ENCODE measurements at regions not wholly inside any gene's neighbourhood (a gene's known extent, or its start where the extent isn't known, plus 50 kb on each side); places are given as distances from the start of the nearest gene placed in this dataset.

DNA sequence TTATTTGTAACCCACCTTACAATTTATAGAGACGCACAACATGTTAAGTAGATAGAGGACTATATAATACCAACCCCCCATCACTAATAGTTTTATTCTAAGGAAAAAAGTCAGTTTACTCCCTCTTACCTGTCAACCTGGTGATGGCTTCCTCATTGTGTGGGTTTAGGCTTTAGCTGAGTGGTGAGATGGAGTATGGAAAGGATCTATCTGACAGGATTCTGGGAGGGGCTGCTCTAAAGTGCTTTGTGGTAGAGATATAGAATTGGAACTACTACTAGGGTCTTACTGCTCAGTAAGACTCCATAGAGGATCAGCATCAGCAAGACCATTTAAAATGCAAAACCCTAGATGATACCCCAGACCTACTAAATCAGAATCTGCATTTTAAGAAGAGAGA, 82.1 kb upstream of the IFNE start:
- no peak for DNase-seq (ENCODE audit: low spot score)

DNA sequence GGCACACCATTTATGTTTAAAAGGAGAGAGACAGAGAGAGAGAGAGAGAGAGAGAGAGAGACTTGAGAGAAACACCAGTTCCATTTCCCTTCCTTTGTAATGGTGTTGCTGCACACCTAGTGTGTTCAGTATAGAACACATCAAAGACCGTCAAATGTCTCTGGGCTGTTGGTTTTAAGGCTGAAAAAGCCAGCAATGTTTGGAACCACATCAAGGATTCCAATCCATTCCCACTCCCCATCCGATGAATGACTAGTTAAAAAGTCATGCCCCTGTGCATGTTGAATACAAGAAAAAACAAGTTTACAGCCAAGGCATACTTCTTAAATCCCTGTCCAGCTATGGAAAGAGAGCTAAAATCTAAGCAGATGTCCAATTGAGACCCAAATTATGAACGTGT, 83.0 kb upstream of the IFNE start:
- no peak for DNase-seq (ENCODE audit: low spot score)

- DNase-seq (ENCODE audit: low spot score) = no peak
These were observed 85.8 kb upstream of the IFNE start for GRCh38 chr9:21567926-21568325.

GRCh38 chr9:21568484-21568883, 86.4 kb upstream of the IFNE start:
- DNase-seq (ENCODE audit: low spot score) = no peak

- DNase-seq (ENCODE audit: low spot score) = no peak
These were observed 87.6 kb upstream of the IFNE start for GRCh38 chr9:21569721-21570120.

GRCh38 chr9:21570643-21571275, 88.6 kb upstream of the IFNE start:
- no peak for DNase-seq (ENCODE audit: low spot score)

- no peak for DNase-seq (ENCODE audit: low spot score)
These were observed 92.1 kb upstream of the IFNE start for GRCh38 chr9:21574261-21574660.

GRCh38 chr9:21576331-21577189, 94.4 kb upstream of the IFNE start:
- no peak for DNase-seq (ENCODE audit: low spot score)

DNA sequence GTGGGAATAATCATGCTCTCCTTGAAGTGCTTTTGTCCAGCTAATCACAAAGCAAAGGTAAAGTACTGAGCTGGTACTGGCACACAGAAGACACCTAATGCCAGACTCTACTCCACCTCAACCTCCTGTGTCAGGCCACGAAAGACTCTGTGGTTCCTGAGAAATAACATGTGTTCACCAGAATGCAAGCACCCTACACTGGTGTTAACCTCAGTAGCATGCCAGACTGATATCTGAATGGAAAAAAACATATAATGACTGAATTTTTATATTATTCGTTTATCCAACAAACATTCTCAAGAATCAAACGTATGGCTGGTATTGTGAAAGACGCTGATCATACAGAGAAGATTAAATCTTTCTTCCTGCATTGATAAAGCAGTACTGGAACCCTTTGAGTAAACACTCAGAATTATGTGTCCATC, 97.1 kb upstream of the IFNE start:
- no peak for DNase-seq (ENCODE audit: low spot score)

DNA sequence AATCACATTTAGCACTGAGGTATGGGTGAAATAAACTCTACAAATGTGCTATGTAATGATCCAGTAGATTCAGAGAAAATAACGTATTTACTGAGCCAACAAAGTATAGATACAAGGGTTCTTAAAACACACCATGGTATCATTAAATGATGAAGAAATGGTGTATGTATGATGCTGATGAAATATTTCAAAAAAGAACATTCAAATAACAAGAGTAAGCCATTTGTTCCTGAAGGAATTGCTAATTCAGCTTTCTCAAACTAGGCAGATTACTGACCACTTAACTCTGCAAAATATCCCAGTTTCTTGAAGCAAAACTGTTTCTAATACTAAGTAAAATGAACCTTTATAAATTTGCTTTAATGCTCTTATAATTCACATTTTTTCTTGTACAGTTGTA, 97.6 kb upstream of the IFNE start:
- no peak for DNase-seq (ENCODE audit: low spot score)

GRCh38 chr9:21580636-21581378, 98.7 kb upstream of the IFNE start:
- no peak for DNase-seq (ENCODE audit: low spot score)

- DNase-seq (ENCODE audit: low spot score) = no peak
These were observed 101.7 kb upstream of the IFNE start for GRCh38 chr9:21583628-21584377.

GRCh38 chr9:21584890-21585289, 102.8 kb upstream of the IFNE start:
- no peak for DNase-seq (ENCODE audit: low spot score)

DNA sequence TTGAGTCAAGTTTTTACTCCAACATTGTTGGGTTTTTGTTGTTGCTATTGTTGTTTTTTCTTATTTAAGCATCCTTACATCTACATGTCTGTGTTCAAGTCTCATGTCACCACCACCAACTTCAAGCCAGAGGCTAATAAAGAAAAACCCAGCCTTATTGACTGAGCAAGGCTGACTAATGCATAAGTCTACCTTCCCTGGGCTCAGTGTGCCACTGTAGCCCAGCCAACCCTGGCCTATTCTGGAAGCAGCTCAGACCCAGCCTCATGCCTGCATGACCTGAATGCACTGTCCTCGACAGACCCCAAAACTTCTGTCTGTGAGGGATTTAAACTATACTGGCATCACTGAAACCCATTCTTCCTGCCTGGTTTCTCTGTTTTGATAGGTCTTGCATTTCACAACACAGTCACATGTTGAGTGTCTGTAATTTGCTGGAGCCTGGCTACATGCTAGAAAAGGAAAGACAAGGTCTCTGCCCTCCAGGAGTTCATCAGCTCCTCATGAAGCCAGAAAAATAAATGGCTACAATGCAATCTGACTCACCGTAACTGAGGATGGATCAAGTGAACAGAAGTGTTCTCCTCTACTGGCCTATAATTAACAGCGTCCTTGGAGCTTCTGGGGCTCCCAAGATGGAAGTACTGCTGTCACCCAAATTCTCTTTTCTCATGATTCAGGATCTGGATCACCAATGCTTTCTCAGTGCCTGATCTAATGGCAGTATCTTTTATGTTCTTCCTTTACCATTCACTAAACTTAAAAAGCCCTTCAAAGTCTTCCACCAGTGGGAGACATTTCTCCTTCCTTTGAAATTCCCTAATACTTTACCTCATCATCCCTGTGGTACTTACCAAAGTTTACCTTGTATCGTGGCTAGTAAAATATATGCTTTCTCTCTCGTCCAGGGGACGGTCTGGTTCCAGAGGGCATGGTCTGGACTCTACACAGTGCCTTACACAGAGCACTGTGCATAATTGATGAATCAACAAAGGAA, 103.9 kb upstream of the IFNE start:
- no peak for DNase-seq (ENCODE audit: low spot score)

DNA sequence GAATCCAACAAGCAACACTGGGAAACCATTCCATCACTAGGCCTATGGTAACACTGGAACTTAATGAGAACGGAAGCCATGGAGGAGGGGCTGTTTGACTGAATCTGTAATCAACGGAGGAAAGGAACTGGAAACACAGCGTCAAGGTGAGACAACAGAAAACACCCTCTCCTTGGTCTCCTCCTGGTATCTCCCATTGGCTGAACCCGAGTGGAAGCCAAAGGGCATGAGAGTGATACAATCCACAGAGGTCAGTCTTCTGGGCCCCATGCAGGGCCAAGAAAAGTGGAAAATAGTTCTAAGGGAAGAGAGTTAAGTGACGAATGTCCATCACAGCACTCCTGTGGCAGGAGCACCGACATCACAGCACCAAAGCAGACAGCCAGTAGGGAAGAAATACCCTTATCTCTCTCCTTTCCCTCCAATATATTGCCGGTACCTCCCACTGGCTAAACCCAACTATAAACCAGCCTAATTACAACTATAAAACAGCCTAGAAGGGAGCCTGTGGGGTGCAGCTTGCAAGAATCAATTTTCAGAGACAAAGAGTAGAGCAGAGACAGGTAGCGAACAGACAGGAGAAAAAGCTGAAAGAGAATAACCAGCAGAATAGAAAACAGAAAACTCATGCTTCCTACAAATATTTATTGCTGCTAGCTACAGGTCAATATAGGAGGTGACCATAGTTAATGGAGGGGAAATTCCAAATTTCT, 107.4 kb upstream of the IFNE start:
- DNase-seq (ENCODE audit: low spot score) = no peak

DNA sequence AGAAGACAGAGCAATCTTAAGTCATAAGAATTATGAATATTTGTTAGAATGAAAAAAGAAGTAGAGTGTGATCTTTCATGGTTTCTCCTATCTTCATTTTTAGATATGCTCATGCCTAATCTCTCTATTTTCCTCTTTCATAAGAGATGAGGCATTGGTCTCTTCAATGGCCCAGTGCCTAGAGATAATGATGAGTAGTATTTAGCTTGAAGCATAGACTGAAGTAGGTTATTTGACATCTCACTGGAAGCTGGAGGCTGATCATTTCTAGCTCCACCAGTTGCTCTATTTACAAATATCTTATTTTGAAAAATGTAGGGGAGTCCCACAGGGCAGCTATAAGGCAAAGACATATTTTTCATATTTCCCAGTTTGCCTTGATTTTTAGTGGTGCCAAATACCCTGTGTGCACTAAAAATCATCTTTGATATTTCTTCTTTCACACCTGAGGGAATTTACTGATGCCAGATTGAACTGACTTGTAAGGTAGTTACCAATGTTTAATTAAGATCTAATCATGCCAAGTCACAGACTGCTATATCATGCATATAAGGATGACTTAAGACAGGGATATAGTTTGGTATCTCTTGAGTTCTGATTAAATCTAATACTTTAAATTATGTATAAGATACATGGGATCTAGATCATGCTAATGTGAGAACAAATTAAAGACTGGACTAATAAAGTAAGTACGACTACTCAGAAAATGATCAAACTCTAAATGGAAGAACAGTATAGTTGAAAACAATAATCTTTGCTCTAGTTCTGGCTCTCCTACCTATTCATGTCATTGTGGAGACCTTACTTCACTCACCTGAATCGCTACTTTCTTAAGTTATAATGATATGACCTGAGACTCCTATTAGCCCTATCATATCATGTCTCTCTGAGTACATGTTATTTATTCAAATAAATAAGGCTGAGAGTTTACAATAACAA, 108.2 kb upstream of the IFNE start:
- DNase-seq (ENCODE audit: low spot score) = no peak

GRCh38 chr9:21591221-21592062, 109.3 kb upstream of the IFNE start:
- DNase-seq (ENCODE audit: low spot score) = no peak

- no peak for DNase-seq (ENCODE audit: low spot score)
These were observed 109.9 kb upstream of the IFNE start for GRCh38 chr9:21592063-21592338.

- DNase-seq (ENCODE audit: low spot score) = no peak
These were observed 115.2 kb upstream of the IFNE start for GRCh38 chr9:21597284-21597683.
